HG02571 (cell line): ENCODE measurements at regions not wholly inside any gene's neighbourhood (a gene's known extent, or its start where the extent isn't known, plus 50 kb on each side); places are given as distances from the start of the nearest gene placed in this dataset.

Experiments used
- ATAC-seq: cut with Tn5 transposase; IDR thresholded peaks from one replicate; pipeline ENCODE4 v1.9.1; 2021; ENCODE audit warnings: mild to moderate bottlenecking, moderate library complexity; ENCODE audit not compliant: unreplicated experiment

- no peak for ATAC-seq
These were observed 190.5 kb upstream of the PMFBP1 start for GRCh38 chr16:72362476-72362875.

GRCh38 chr16:72357910-72358309 lies 186.0 kb upstream of the PMFBP1 start:
- no peak for ATAC-seq

DNA sequence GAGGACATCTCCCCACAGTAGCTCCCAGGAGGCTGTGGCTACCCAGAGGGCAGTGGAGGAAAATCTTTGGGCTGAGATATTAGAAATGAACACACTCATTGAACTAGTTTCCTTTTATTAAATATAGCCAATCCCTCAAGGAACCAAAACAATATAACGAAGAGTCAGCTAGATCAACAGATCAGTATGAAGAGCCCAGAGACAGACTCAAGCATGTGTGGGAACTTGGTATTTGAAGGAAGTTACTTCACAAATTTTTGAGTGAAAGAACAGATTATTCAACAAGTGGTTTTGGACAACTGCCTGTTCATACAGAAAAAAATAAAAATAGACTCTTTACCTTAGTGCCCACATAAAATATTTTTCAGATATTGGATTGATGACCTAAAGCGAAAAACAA lies 183.6 kb upstream of the PMFBP1 start:
- no peak for ATAC-seq

GRCh38 chr16:72349719-72350118 lies 177.8 kb upstream of the PMFBP1 start:
- ATAC-seq = no peak

GRCh38 chr16:72332926-72333325 lies 161.0 kb upstream of the PMFBP1 start:
- ATAC-seq = no peak

DNA sequence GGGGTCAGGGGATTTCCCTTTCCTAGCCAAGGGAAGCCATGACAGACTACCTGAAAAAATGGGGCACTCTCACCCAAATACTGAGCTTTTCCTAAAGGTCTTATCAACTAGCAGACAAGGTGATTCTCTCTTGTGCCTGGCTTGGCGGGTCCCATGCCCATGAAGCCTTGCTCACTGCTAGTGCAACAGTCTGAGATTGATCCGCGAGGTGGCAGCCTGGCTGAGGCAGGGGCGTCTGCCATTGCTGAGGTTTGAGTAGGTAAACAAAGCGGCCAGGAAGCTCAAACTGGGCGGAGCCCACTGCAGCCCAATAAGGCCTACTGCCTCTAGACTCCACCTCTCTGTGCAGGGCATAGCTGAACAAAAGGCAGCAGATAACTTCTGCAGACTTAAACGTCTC lies 152.6 kb upstream of the PMFBP1 start:
- ATAC-seq = no peak

DNA sequence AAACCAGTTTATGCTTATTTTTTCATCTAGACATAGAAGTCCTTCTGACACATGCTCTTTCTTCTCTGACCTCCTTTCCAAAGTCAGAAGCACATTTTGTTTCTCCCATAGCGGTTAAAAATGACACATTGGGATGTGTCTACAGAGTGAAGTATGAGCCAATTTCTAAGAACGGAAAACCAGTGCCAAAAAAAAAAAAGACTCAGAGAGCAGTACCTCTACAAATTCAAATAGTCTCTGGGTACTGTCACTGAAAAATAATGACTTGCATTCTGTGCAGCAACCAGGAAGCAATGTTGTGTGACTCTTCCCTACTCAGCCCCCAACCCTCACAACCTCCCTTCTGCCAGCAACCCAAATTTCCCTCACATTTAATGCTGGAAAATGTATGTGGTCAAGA lies 145.5 kb upstream of the PMFBP1 start:
- no peak for ATAC-seq

- ATAC-seq = no peak
These were observed 141.9 kb upstream of the PMFBP1 start for GRCh38 chr16:72313903-72314302.

DNA sequence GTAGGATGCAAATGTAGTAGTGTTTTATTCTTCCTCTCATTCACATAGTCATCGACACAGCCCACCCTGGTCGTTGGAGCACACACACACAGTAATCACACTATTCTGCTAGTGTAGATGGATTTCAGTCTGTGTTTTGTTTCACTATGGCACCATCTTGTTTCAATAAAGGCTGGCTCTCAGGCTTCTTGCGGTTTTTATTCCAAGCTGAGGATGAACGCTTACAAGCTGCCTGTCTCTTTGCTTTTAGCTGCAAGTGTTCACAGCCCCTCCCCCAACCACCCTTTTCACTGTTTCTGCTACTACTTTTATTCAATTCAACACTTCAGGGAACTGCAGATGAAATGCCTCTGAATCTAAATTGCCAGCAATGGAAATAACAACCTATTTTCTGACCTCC lies 140.9 kb upstream of the PMFBP1 start:
- ATAC-seq = no peak

GRCh38 chr16:72311426-72311825 lies 139.5 kb upstream of the PMFBP1 start:
- ATAC-seq = no peak

- no peak for ATAC-seq
These were observed 137.0 kb upstream of the PMFBP1 start for GRCh38 chr16:72309001-72309400.

DNA sequence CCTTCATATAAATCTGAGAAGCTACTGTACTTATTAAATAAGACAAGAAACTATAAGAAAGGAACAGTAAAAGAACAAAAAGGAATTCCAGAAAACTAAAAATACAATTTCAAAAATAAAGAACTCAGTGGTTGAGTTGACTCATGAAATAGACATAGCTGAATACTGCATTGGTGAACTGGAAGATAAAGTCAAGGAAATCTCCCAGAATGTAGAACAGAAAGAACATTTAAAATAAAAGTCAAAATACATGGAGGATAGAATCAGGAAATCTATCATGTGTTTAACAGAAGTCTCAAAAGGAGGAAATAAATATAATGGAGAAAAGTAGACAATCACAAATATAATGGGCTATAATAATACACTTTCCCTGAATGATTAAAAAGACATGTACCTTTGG lies 136.4 kb upstream of the PMFBP1 start:
- ATAC-seq = no peak

GRCh38 chr16:72302332-72302731 lies 130.4 kb upstream of the PMFBP1 start:
- no peak for ATAC-seq

DNA sequence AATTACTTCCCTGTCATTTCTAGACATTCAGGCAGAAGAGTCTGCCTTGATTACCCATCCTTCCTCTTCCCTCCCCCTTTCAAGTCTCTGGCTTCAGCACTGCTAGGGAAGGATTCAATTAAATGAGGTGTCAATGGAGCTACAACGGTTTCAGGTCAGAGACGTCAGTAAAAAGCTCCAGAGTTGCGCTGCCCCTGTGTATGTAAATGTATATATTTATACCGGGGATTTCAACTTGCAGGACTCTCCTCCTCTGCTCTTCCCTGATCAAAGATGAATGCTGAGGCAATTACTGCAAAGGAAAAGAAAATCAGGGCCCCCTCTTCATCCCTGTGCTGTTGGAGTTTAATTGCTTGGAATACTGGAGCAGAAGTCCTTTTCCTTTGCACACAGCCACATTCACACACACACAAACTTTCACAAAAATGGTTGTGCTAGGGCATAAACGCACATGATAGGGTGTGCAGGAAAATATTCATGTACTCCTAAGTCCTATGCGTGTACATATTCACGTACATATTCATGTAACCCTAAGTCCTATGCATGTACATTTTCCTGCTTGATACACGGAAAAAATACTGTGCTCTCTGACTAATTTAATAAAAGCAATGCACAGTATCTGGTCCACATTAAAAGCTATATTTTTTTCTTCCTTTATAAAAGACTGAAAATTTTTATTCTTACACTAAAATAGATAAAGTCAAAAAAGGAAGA lies 129.7 kb upstream of the PMFBP1 start:
- ATAC-seq = no peak

DNA sequence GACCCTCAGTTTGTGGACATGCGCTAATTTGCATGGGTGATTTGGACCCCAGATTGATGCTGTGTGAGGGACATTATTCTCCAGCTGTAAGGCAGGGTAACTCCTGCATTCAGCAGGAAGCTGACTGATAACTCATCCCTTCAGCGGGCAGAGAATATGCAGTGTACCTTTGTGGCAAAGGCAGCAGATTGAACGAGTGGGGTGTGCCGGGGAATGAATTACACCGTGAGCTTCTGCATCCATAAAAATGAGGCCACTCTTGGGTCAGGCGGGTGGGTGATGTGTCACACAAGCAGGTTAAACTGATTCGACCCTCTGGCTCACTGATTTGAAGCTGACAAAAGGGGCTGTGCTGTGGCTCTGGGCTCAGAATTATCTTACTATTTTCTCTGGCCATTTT lies 128.9 kb upstream of the PMFBP1 start:
- no peak for ATAC-seq

- ATAC-seq = no peak
These were observed 127.8 kb upstream of the PMFBP1 start for GRCh38 chr16:72299684-72300243.

DNA sequence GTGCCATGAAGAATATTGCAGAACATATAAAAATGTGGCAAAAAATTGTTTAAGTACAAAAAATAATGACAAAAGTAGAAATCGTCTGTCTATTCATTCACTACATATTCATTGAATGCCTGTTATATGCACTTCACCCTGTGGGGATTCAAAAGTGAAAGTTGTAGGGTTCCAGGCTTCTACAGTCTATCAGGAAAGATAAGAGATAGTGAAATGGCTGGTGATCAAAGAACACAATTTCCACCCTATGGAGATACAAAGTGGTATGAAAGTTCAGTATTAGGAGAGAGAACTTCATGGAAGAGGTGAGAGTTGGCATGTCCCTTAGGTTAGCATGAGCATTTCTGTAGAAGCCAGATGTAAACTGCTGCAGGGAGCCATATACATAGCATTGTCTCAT lies 127.0 kb upstream of the PMFBP1 start:
- no peak for ATAC-seq

DNA sequence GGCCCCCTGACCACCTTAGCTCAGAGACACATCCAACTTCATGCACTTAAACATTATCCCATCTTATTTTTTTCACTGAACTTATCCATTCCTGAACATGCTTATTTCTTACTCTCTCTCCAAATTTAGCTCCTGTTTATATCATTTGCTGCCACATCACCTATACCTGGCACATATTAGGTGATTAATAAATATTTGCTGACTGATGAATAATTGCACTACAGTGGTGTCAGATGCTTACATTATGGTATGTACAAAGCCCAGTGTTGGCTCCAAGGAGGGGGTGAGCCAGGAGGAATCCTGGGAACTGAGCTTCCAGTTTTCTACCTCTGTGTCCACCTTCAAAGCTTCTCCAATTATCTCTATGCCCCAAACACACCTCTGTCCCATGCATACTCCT lies 124.0 kb upstream of the PMFBP1 start:
- no peak for ATAC-seq

GRCh38 chr16:72291531-72291981 lies 119.6 kb upstream of the PMFBP1 start:
- ATAC-seq = no peak

- ATAC-seq = no peak
These were observed 119.2 kb upstream of the PMFBP1 start for GRCh38 chr16:72291121-72291520.

DNA sequence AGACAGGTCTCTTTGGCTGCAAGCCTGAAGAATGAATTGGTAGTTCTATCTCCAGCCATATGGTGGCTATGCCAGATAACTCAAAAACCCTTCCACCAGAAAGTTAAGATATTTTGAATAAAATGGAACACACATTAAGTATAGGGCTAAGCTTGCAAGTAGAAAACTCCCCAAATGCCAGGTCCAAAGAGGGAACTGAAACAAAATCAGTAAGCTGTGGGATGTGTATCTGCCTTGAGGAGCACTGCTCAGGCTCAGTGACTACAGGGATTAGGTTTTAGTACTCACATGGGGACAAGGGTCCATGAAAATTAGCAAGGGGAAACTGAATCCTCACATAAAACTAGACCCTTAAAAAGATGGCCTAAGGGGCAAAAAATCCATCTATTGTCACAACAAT lies 115.7 kb upstream of the PMFBP1 start:
- ATAC-seq = no peak

GRCh38 chr16:72286936-72287620 lies 115.1 kb upstream of the PMFBP1 start:
- no peak for ATAC-seq
